Effector memory CD8-positive, alpha-beta T cell (primary cell): ENCODE measurements at regions not wholly inside any gene's neighbourhood (a gene's known extent, or its start where the extent isn't known, plus 50 kb on each side); places are given as distances from the start of the nearest gene placed in this dataset.

Experiments
- ATAC-seq: fragments of 150-1000 bp; cut with Tn5 transposase; replicated peaks from 2 replicates; pipeline ENCODE4 v1.10.0; 2021; ENCODE audit warnings: mild to moderate bottlenecking, moderate library complexity
- DNase-seq, 3 experiments: peaks; one replicate each; pipeline ENCODE4 v3.0.0; 2021
- H3K27ac Mint-ChIP-seq, 2 donors: one replicate each; pipeline ENCODE4 v1.8.0; 2022; ENCODE audit warnings: mild to moderate bottlenecking in 2 of 2, mixed read lengths in 2 of 2, moderate library complexity in 2 of 2
- H3K27me3 Mint-ChIP-seq, 2 donors: one replicate each; pipeline ENCODE4 v1.8.0; 2022; ENCODE audit warnings: mixed read lengths in 2 of 2
- H3K36me3 Mint-ChIP-seq: one replicate; pipeline ENCODE4 v1.8.0; 2022; ENCODE audit warnings: mild to moderate bottlenecking, moderate library complexity, mixed read lengths; ENCODE audit not compliant: insufficient read depth
- H3K4me1 Mint-ChIP-seq, 2 donors: one replicate each; pipeline ENCODE4 v1.8.0; 2022; ENCODE audit warnings: low read depth in 2 of 2, mixed read lengths in 2 of 2
- H3K4me3 Mint-ChIP-seq, 2 donors: one replicate each; pipeline ENCODE4 v1.8.0; 2022; ENCODE audit warnings: mild to moderate bottlenecking in 2 of 2, mixed read lengths in 2 of 2, moderate library complexity in 2 of 2
- H3K9me3 Mint-ChIP-seq, 2 donors: one replicate each; pipeline ENCODE4 v1.8.0; 2022; ENCODE audit warnings: mixed read lengths in 2 of 2

DNA sequence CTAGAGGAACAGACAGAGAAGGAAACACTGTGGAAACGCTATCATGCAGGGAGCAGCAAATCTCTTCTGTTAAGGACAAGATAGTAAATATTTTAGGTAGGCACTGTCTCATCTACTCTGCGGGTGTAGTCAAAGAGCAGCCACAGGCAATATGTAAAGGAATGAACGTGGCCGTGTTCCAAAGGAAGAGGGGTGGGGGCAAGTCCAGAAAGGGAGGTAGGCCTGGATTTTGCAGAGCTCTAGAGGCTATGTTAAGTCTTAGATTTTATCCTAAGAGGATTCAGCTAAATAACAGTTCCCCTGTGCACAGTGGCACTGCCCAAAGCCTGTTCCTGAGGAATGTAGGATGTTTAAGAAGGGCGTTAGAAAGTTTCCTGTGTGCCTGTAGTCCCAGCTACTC, 161.6 kb downstream of the ACTL7B start:
- Mint-ChIP-seq H3K27ac (no peak overlapping the region), H3K36me3 (no peaks in the 10 kb centered on the region), H3K4me1 (no peaks in the 10 kb centered on the region), H3K9me3 (peaks cover 5 to 7% of the 10 kb centered on the region in 2 donors), H3K27me3 (no peaks in the 10 kb centered on the region), H3K4me3 (no peak overlapping the region)
- ATAC-seq (no peak), DNase-seq (no peak)

DNA sequence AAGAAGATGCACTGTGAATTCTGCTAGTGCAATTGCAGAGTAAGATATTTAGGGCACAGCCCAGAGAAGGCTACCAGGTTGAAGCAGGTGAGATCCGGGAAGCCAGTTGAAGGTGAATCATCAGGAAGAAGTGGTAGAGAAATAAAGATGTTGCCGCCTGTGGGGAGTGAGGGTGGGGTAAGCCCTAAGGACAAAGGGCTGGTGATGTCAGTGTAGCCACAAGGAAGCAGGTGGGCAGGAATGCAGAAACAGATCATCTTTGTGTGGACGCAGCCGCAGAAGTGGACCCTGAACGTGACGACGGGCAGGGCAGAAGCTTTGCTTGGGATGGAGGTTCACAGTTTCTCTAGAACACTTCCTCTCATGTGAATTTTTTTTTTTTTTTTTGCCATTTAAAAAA, 164.2 kb downstream of the ACTL7B start:
- Mint-ChIP-seq H3K4me3 (no peak overlapping the region), H3K27ac (no peak overlapping the region), H3K36me3 (no peaks in the 10 kb centered on the region), H3K4me1 (no peaks in the 10 kb centered on the region), H3K9me3 (peaks cover 7 to 9% of the 10 kb centered on the region in 2 donors), H3K27me3 (no peaks in the 10 kb centered on the region)
- DNase-seq (no peak), ATAC-seq (no peak)

DNA sequence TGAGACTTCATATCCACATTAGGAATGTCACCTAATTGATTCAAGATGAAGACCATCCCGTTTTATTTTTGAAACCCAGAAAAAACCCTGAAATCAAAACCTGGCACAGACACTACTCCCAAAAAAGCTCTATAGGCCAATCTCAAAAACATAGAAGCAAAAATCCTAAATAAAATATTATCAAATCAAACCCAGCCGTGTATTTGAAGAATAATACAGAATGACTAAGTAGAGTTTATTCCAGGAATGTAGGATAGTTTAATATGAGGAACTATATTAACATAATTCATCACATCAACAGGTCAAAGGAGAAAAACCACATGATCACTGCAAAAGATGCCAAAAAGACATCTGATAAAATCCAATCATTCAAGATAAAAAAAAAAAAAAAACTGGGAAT, 167.1 kb downstream of the ACTL7B start:
- ATAC-seq (no peak), DNase-seq (no peak)
- H3K27ac Mint-ChIP-seq: no peak overlapping the region
- H3K36me3 Mint-ChIP-seq: no peaks in the 10 kb centered on the region
- no peaks in the 10 kb centered on the region for H3K4me1 Mint-ChIP-seq
- peaks cover 0 to 5% of the 10 kb centered on the region in 2 donors for H3K9me3 Mint-ChIP-seq
- H3K27me3 Mint-ChIP-seq: no peaks in the 10 kb centered on the region
- H3K4me3 Mint-ChIP-seq: no peak overlapping the region

DNA sequence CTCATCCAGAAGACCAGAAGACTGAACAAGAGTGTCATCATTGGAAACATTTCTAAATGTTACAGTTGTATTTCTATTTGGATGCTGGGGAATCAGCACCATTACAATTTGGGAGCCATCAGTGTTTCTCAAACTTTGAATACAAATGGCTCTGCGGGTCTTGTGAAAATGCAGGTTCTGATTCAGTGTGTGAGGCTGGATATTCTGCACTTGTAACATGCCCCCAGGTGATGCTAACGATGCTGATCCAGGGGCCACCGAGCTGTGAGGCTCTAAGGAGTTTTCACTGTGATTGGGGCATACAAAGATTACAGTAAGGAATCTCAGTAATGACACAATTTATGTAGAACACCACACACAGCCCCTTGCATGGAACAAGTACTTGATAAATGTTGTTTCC, 167.7 kb downstream of the ACTL7B start:
- DNase-seq: no peak
- H3K36me3 Mint-ChIP-seq: no peaks in the 10 kb centered on the region
- H3K4me1 Mint-ChIP-seq: no peaks in the 10 kb centered on the region
- no peak overlapping the region for H3K27ac Mint-ChIP-seq
- H3K9me3 Mint-ChIP-seq: peaks cover 0 to 7% of the 10 kb centered on the region in 2 donors
- H3K27me3 Mint-ChIP-seq: no peaks in the 10 kb centered on the region
- no peak for ATAC-seq
- no peak overlapping the region for H3K4me3 Mint-ChIP-seq

GRCh38 chr9:108687006-108687987, 168.5 kb downstream of the ACTL7B start:
- H3K4me3 Mint-ChIP-seq: no peak overlapping the region
- no peak overlapping the region for H3K27ac Mint-ChIP-seq
- H3K36me3 Mint-ChIP-seq: no peaks in the 10 kb centered on the region
- no peak for DNase-seq
- H3K9me3 Mint-ChIP-seq: peaks cover 0 to 7% of the 10 kb centered on the region in 2 donors
- no peaks in the 10 kb centered on the region for H3K4me1 Mint-ChIP-seq
- no peak for ATAC-seq
- H3K27me3 Mint-ChIP-seq: no peaks in the 10 kb centered on the region

DNA sequence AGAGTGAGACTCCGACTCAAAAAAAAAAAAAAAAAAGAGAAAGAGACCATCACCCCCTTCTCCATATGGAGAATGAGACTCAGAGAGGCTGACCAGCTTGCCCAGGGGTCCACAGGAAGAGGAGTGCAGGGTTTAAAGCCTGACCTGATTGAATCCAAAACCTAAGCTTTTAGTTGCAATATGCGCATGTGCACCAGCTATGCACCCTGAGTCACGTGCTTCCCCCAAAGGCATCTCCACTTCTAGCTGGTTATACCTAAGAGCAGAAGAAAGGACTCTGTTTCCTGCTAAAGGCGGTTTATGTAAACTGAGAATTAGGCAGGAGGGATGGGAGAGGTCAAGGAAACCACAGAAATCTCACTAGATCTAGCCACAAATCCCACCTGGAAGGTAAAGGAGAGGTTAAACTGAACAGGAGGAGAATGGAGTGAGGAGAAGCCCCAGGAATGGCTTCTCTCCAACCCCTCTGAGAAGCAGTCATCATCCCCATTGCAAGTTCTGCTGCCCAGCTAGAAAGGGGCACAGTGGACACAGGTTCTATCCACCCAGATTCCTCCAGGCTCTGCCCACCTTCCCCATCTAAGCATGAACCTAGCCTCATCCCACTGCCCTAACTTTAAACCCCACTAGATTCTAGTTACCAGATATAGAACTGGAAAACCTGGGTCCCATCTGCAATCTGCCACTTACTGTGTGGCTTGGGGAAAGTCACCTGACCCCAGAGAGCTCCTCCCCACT, 171.3 kb downstream of the ACTL7B start:
- Mint-ChIP-seq H3K4me1 (no peaks in the 10 kb centered on the region), H3K4me3 (no peak overlapping the region), H3K36me3 (no peaks in the 10 kb centered on the region), H3K9me3 (peaks cover 0 to 7% of the 10 kb centered on the region in 2 donors), H3K27me3 (no peaks in the 10 kb centered on the region), H3K27ac (no peak overlapping the region)
- no peak for ATAC-seq
- DNase-seq: no peak

DNA sequence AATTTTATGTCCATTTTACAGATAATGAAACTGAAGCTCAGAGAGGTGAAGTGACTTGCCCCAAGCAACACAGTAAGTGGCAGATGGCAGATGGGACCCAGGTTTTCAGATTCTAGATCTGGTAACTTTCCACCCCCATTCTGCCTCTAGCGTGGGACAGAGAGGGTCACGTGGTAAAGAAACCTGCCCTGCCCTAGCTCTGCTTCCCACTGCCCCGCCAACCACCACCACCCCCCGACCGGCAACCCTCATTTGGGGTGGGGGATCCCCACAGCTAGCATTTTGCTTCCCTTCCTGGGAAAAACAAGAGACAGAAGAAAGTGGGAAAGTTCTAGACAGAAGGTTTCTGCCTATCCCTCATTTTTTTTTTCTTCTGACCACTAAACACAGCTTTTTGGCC, 172.5 kb downstream of the ACTL7B start:
- no peaks in the 10 kb centered on the region for H3K36me3 Mint-ChIP-seq
- peaks cover 0 to 7% of the 10 kb centered on the region in 2 donors for H3K9me3 Mint-ChIP-seq
- no peaks in the 10 kb centered on the region for H3K27me3 Mint-ChIP-seq
- no peak overlapping the region for H3K27ac Mint-ChIP-seq
- DNase-seq: no peak
- no peaks in the 10 kb centered on the region for H3K4me1 Mint-ChIP-seq
- no peak for ATAC-seq
- H3K4me3 Mint-ChIP-seq: no peak overlapping the region

- Mint-ChIP-seq H3K4me1 (no peaks in the 10 kb centered on the region), H3K27ac (no peak overlapping the region), H3K36me3 (no peaks in the 10 kb centered on the region), H3K4me3 (no peak overlapping the region), H3K9me3 (peaks cover 0 to 3% of the 10 kb centered on the region in 2 donors), H3K27me3 (no peaks in the 10 kb centered on the region)
- DNase-seq (no peak), ATAC-seq (no peak)
Measured at GRCh38 chr9:108681851-108682590, 173.8 kb downstream of the ACTL7B start.

GRCh38 chr9:108680946-108681345, 174.8 kb downstream of the ACTL7B start:
- H3K4me1 Mint-ChIP-seq: no peaks in the 10 kb centered on the region
- no peak overlapping the region for H3K4me3 Mint-ChIP-seq
- H3K36me3 Mint-ChIP-seq: no peaks in the 10 kb centered on the region
- H3K27me3 Mint-ChIP-seq: no peaks in the 10 kb centered on the region
- H3K27ac Mint-ChIP-seq: no peak overlapping the region
- no peak for DNase-seq
- H3K9me3 Mint-ChIP-seq: peaks cover 0 to 3% of the 10 kb centered on the region in 2 donors
- ATAC-seq: no peak

GRCh38 chr9:108677776-108678175, 178.0 kb downstream of the ACTL7B start:
- no peaks in the 10 kb centered on the region for H3K4me1 Mint-ChIP-seq
- no peaks in the 10 kb centered on the region for H3K27me3 Mint-ChIP-seq
- no peak overlapping the region for H3K27ac Mint-ChIP-seq
- no peaks in the 10 kb centered on the region for H3K36me3 Mint-ChIP-seq
- H3K4me3 Mint-ChIP-seq: no peak overlapping the region
- DNase-seq (no peak), ATAC-seq (no peak)
- no peaks in the 10 kb centered on the region for H3K9me3 Mint-ChIP-seq

DNA sequence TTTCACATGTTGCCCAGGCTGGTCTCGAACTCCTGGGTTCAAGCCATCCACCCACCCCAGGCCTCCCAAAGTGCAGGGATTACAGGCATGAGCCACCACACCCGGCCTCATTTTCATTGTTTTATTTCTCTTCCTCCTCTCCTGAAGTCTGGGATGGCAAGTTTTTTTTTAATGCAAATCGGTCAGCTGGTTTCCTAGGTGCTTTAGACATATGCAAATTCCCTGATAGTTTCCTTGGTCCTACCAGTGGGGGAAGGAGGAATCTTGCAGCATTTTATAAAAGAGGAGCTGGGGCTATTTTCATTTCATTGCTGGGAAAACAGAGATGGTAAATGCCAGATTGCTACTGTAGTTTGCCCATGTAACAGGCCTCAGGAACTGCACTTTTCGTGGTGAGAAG, 179.4 kb downstream of the ACTL7B start:
- no peak overlapping the region for H3K27ac Mint-ChIP-seq
- H3K27me3 Mint-ChIP-seq: no peaks in the 10 kb centered on the region
- no peak overlapping the region for H3K4me3 Mint-ChIP-seq
- no peaks in the 10 kb centered on the region for H3K36me3 Mint-ChIP-seq
- H3K9me3 Mint-ChIP-seq: no peaks in the 10 kb centered on the region
- H3K4me1 Mint-ChIP-seq: no peaks in the 10 kb centered on the region
- DNase-seq (no peak), ATAC-seq (no peak)

DNA sequence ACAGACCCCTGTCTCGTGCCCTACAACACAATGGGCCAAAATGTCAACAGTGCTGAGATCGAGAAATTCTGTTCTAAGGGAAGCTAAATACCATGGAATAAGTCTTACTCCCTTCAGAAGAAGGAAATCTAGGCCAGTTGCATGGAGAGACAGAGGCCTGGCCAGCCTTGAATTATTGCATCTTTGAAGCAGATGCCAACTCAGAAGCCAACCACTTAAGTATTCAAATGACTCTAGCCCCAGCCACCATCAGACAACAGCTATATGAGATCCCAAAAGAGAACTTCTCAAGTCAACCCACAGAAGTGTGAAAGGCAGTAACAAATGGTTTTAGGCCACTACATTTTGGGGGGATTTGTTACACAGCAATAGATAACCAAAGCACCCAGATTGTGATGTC, 180.1 kb downstream of the ACTL7B start:
- no peak overlapping the region for H3K27ac Mint-ChIP-seq
- ATAC-seq (no peak), DNase-seq (no peak)
- no peak overlapping the region for H3K4me3 Mint-ChIP-seq
- no peaks in the 10 kb centered on the region for H3K4me1 Mint-ChIP-seq
- no peaks in the 10 kb centered on the region for H3K9me3 Mint-ChIP-seq
- no peaks in the 10 kb centered on the region for H3K27me3 Mint-ChIP-seq
- no peaks in the 10 kb centered on the region for H3K36me3 Mint-ChIP-seq

DNA sequence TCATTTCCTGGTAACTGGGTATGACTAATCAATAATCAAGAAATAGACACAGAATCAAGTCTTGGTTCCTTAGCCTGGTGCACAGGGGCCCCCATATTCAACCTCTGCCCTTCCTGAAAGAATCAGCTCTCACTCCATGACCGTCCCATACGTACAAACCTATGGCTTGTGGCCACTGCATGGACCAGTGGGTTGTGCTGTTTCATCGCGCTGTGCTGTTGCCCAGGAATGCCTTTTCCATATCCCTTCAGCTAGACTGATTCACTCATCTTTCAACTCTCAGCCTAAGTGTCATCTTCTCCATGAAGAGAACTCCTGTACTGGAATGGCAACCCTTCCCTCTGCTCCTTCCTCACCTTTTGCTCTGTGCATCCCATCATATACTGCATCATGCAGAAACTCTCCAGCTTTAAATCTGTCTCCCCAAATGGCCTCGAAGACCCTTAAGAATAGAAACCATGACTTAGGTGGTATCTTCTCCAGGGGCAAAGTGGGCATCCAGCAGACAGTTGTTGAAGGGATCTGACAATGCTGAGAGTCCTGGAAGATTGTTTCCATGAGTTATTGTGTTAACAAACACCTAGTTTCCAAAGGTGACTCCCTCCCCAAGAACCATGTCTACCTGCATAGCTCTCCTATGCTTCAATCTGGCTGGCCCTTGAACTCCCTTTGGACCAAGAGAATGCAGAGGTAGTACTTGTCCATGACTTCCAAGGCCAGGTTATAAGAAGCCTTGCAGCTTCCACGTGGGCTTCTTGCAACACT, 180.8 kb downstream of the ACTL7B start:
- Mint-ChIP-seq H3K27me3 (no peaks in the 10 kb centered on the region), H3K9me3 (no peaks in the 10 kb centered on the region), H3K4me1 (no peaks in the 10 kb centered on the region), H3K4me3 (no peak overlapping the region), H3K27ac (no peak overlapping the region), H3K36me3 (no peaks in the 10 kb centered on the region)
- no peak for DNase-seq
- no peak for ATAC-seq
